Sigmoid colon (tissue), 4 donors: ENCODE measurements at regions not wholly inside any gene's neighbourhood (a gene's known extent, or its start where the extent isn't known, plus 50 kb on each side); places are given as distances from the start of the nearest gene placed in this dataset.

Source experiments
- EP300 ChIP-seq, 4 donors: sonication (generic); formaldehyde crosslinking; IDR thresholded peaks; one replicate each; pipeline ENCODE4 v1.6.1; 2017; ENCODE audit warnings: antibody characterized with exemption in 4 of 4
- POLR2A ChIP-seq, 2 donors: fragments of 450-650 bp; IDR thresholded peaks; one replicate each; pipeline ENCODE4 v1.6.1; 2016; ENCODE audit warnings: antibody characterized with exemption in 2 of 2, mild to moderate bottlenecking in 2 of 2, moderate library complexity in 2 of 2
- POLR2AphosphoS5 ChIP-seq, 4 donors: sonication (generic); formaldehyde crosslinking; IDR thresholded peaks; one replicate each; pipeline ENCODE4 v1.6.1; 2017; ENCODE audit warnings: antibody characterized with exemption in 4 of 4
- TF ChIP-seq, protein P1 (sequence below), 4 experiments: fragments of 450-650 bp in 3 of 4; fragments of 200-600 bp in 1 of 4; IDR thresholded peaks; one replicate each; pipeline ENCODE4 v1.5.1; 2016 to 2019; ENCODE audit warnings: antibody characterized with exemption in 4 of 4, mild to moderate bottlenecking in 3 of 4, moderate library complexity in 2 of 4

DNA sequence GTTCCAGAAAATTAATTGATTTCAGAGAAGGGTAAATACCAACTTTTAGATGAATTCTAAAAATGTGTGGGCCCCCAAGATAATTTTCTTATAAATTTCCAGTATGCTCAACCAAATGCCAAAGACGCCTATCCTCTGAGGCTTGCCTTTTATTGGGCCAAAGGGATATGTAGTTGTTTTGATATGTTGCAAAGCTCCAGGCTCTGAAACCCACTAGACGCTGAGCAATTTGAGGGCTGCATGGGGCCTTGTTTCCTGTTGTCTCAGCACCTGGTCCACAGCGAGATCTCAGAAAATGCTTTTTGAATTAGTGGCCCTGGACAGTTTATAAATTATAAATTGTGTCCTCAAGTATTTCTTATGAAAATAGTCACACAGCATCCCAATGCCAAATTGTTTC lies 397.2 kb downstream of the SAMD5 start:
- TF ChIP-seq, protein P1, sequence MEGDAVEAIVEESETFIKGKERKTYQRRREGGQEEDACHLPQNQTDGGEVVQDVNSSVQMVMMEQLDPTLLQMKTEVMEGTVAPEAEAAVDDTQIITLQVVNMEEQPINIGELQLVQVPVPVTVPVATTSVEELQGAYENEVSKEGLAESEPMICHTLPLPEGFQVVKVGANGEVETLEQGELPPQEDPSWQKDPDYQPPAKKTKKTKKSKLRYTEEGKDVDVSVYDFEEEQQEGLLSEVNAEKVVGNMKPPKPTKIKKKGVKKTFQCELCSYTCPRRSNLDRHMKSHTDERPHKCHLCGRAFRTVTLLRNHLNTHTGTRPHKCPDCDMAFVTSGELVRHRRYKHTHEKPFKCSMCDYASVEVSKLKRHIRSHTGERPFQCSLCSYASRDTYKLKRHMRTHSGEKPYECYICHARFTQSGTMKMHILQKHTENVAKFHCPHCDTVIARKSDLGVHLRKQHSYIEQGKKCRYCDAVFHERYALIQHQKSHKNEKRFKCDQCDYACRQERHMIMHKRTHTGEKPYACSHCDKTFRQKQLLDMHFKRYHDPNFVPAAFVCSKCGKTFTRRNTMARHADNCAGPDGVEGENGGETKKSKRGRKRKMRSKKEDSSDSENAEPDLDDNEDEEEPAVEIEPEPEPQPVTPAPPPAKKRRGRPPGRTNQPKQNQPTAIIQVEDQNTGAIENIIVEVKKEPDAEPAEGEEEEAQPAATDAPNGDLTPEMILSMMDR (IDR thresholded peaks at IDR 0.05): no peak
- TF ChIP-seq POLR2A (IDR thresholded peaks at IDR 0.05): no peak
- TF ChIP-seq POLR2AphosphoS5 (IDR thresholded peaks at IDR 0.05): no peak
- no peak for TF ChIP-seq EP300 (IDR thresholded peaks at IDR 0.05)
